ENCODE measurements at regions not wholly inside any gene's neighbourhood (a gene's known extent, or its start where the extent isn't known, plus 50 kb on each side); places are given as distances from the start of the nearest gene placed in this dataset.

DNA sequence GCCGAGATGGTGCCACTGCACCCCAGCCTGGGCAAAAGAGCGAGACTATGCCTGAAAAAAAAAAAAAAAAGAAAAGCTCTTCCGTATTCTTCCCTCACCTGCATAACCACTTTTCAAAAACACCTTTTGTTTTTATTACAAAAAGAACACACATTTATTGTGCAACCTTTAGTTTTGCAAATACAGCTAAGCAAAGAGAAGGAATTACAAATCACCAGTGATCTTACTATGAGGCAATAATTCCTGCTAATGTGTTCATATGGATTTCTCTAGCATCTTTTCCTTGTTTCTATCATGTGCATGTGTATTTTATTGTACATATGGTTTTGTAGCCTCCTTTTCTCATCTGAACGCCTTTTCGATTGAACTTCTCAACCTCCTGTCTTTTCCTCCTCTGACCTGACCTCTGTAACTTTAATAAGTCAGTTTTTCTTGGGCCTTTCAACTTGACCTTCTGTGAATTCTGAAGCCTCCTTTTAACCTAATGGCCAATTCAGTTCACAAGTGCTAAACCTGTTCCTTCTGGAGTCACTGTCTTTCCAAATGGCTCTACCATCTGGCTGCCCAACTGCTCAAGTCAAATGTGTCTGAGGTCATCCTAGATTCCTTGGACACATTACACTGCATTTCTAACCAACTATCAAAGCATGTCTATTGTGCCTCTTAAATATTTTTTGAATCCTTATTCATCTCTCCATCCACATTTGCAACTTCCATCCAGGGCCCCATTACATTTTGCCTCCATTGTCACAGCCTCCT lies 59.1 kb upstream of the DAPL1 start:
- no peak overlapping the region for H2BK120ac ChIP-seq (ENCODE audit: low read depth, low read length)
- H2BK15ac ChIP-seq (ENCODE audit: low read depth, low read length), result no peak overlapping the region
- no TSS peak for BruUV-seq (replicated peaks)
- no peaks in the 10 kb centered on the region for H3K4me1 ChIP-seq (ENCODE audit: control insufficient read depth, insufficient read depth, low read length)
- H3K14ac ChIP-seq (replicated peaks; ENCODE audit: low read depth, low read length), result no peak overlapping the region
- H3K9me3 ChIP-seq (ENCODE audit: control insufficient read depth, insufficient read depth, low read length), result no peaks in the 10 kb centered on the region
- no peak overlapping the region for H2BK20ac ChIP-seq (ENCODE audit: low read depth, low read length)
- ChIA-PET CTCF (no interaction called here), POLR2A (ENCODE audit: unreplicated experiment) (no interaction called here)
- dilution Hi-C loops (cut with HindIII; ENCODE audit: low sequenced_read_pairs, unreplicated experiment), result no loop called here
- no peaks in the 10 kb centered on the region for H3K36me3 ChIP-seq (ENCODE audit: control insufficient read depth, insufficient read depth, low read length)
- H3K9ac ChIP-seq (ENCODE audit: low read depth, low read length), result no peak overlapping the region
- H3K56ac ChIP-seq (ENCODE audit: extremely low read depth, insufficient read depth, low read length), result no peak overlapping the region
- TF ChIP-seq NFE2L2 (IDR thresholded peaks at IDR 0.05; ENCODE audit: low read depth, low read length) (no peak), MAZ (IDR thresholded peaks at IDR 0.05; ENCODE audit: borderline replicate concordance, low read depth, low read length) (no peak), CEBPB (IDR thresholded peaks at IDR 0.05; ENCODE audit: low read depth, low read length) (peak; percentile 58), MXI1 (IDR thresholded peaks at IDR 0.05; ENCODE audit: borderline replicate concordance, low read depth, low read length) (no peak)
- no peaks in the 10 kb centered on the region for H4K20me1 ChIP-seq (ENCODE audit: insufficient read depth, low read length)
- intact Hi-C loops (cut with micrococcal nuclease), result loop anchor here (10.0 kb wide), 1 partner anchor 191 kb away; no protein-coding TSS in a partner anchor
- H2BK5ac ChIP-seq (ENCODE audit: low read depth, low read length, poor library complexity, severe bottlenecking), result no peak overlapping the region
- no peak overlapping the region for H3K4me2 ChIP-seq (ENCODE audit: low read depth, low read length)
- no peaks in the 10 kb centered on the region for H3K79me1 ChIP-seq (ENCODE audit: low read depth in 1 of 2, low read length in 2 of 2)
- no peak overlapping the region for H3K18ac ChIP-seq (ENCODE audit: low read depth, low read length)
- H4K8ac ChIP-seq (ENCODE audit: low read depth in 2 of 2, low read length in 2 of 2), result no peak overlapping the region
- WGBS, 2 experiments (ENCODE audit: extremely low coverage in 2 of 2, insufficient read length in 1 of 2), result no CpG with 5 or more reads among the region's 5 CpGs
- H4K91ac ChIP-seq (ENCODE audit: insufficient read depth, low read depth, low read length), result no peak overlapping the region
- H3K4ac ChIP-seq (ENCODE audit: low read depth, low read length), result no peak overlapping the region
- in situ Hi-C loops (cut with MboI; ENCODE audit: low sequenced_read_pairs), result no loop called here
- H3K27me3 ChIP-seq (ENCODE audit: control insufficient read depth, insufficient read depth, low read length), result peaks cover 34% of the 10 kb centered on the region
- H2AK5ac ChIP-seq (ENCODE audit: low read depth, low read length), result no peak overlapping the region
- no peaks in the 10 kb centered on the region for H3K9me1 ChIP-seq (ENCODE audit: insufficient read depth, low read length)
- H4K5ac ChIP-seq (ENCODE audit: low read depth, low read length), result no peak overlapping the region
- no peak overlapping the region for H3K4me3 ChIP-seq (ENCODE audit: insufficient read depth, low read depth, low read length)
- no peak overlapping the region for H3K27ac ChIP-seq (ENCODE audit: insufficient read depth, low read length)
- no peak for ATAC-seq (ENCODE audit: low read depth)
- no peak overlapping the region for H2AK9ac ChIP-seq (replicated peaks; ENCODE audit: low read depth, low read length, poor library complexity)
- no peak overlapping the region for H3K23ac ChIP-seq (ENCODE audit: low read depth, low read length)
- no peak for DNase-seq
- no peak overlapping the region for H2AFZ ChIP-seq (replicated peaks; ENCODE audit: low read length, poor library complexity)
